Fibroblast of the conjunctiva (primary cell): ENCODE measurements at regions not wholly inside any gene's neighbourhood (a gene's known extent, or its start where the extent isn't known, plus 50 kb on each side); places are given as distances from the start of the nearest gene placed in this dataset.

Source experiments
- DNase-seq: peaks from one replicate; pipeline ENCODE4 v3.0.0-alpha.2; 2010; ENCODE audit warnings: low read depth

GRCh38 chr22:22999523-22999922 is 70.8 kb upstream of the GNAZ start:
- no peak for DNase-seq

GRCh38 chr22:23000657-23001347 is 69.5 kb upstream of the GNAZ start:
- DNase-seq = no peak

GRCh38 chr22:23001463-23001862 is 68.9 kb upstream of the GNAZ start:
- DNase-seq = no peak

DNA sequence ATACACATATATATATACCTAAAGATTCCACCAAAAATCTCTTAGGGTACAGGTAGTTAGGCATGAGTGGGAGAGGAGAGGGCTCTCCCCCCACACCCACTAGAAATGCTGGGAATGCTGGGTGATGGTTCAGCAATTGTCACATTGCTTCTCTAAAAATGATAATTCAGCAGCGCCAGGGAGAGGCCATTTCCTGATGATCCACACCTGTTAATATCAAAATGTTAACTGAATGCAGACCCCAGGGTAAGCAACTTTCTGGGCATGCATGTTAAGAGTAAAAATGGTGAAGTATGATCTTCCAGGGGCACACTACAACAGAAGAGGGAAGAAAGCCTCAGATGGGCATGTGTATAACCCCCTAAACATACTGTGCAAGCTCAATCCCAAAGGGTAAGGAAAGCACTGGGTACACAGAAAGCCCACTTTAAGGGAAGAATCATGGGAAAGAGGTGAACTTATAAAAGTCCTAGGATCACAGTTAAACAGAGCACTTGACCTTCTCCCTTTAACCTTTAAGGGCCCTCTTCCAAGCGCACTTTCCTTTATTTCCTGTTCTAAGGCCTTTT is 67.6 kb upstream of the GNAZ start:
- DNase-seq = no peak

- DNase-seq = no peak
Observed at GRCh38 chr22:23007823-23008222, 62.5 kb upstream of the GNAZ start.

DNA sequence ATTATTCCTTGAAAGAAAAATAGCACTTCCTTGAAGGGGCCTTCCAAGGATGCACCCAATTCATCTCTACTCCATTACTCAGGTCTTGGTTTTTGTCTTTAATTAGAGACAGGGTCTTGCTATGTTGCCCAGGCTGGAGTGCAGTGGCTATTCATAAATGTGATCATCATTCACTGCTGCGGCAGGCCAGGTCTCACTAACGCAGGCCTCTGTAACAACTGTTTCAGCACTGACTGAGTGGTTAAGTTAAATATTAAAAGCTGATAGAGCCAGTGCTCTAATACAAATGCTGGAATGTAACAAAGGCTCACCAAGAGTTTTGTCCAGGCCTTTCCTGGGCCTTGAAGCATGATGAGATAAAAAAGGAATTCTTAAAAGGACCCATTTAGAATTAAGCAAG is 61.4 kb upstream of the GNAZ start:
- no peak for DNase-seq
